Breast epithelium (tissue), 3 donors: ENCODE measurements at regions not wholly inside any gene's neighbourhood (a gene's known extent, or its start where the extent isn't known, plus 50 kb on each side); places are given as distances from the start of the nearest gene placed in this dataset.

Experiments used
- POLR2A ChIP-seq: fragments of 450-650 bp; IDR thresholded peaks from one replicate; pipeline ENCODE4 v1.6.1; 2016; ENCODE audit warnings: antibody characterized with exemption, mild to moderate bottlenecking, moderate library complexity
- POLR2AphosphoS5 ChIP-seq, 3 donors: sonication (generic); formaldehyde crosslinking; IDR thresholded peaks; one replicate each; pipeline ENCODE4 v1.6.1; 2017; ENCODE audit warnings: antibody characterized with exemption in 3 of 3
- TF ChIP-seq, protein P1 (sequence below), 3 donors: fragments of 450-650 bp; IDR thresholded peaks; one replicate each; pipeline ENCODE4 v1.5.1; 2016 to 2017; ENCODE audit warnings: antibody characterized with exemption in 3 of 3, mild to moderate bottlenecking in 3 of 3, moderate library complexity in 3 of 3

- TF ChIP-seq, protein P1, sequence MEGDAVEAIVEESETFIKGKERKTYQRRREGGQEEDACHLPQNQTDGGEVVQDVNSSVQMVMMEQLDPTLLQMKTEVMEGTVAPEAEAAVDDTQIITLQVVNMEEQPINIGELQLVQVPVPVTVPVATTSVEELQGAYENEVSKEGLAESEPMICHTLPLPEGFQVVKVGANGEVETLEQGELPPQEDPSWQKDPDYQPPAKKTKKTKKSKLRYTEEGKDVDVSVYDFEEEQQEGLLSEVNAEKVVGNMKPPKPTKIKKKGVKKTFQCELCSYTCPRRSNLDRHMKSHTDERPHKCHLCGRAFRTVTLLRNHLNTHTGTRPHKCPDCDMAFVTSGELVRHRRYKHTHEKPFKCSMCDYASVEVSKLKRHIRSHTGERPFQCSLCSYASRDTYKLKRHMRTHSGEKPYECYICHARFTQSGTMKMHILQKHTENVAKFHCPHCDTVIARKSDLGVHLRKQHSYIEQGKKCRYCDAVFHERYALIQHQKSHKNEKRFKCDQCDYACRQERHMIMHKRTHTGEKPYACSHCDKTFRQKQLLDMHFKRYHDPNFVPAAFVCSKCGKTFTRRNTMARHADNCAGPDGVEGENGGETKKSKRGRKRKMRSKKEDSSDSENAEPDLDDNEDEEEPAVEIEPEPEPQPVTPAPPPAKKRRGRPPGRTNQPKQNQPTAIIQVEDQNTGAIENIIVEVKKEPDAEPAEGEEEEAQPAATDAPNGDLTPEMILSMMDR (IDR thresholded peaks at IDR 0.05): no peak
- TF ChIP-seq POLR2A (no peak), POLR2AphosphoS5 (IDR thresholded peaks at IDR 0.05) (no peak)
Measured at GRCh38 chr16:86126891-86127290, 227.9 kb downstream of the IRF8 start.
